Muscle layer of duodenum (tissue), 2 donors: ENCODE measurements at regions not wholly inside any gene's neighbourhood (a gene's known extent, or its start where the extent isn't known, plus 50 kb on each side); places are given as distances from the start of the nearest gene placed in this dataset.
"Not testable (repeated sequence)": the region's sequence is repeated elsewhere in the genome, so short reads cannot be mapped to it uniquely, and the experiment has no call there.

ENCODE experiments used
- H3K27ac ChIP-seq: one replicate; pipeline ENCODE4 v1.7.0; 2013; ENCODE audit warnings: mild to moderate bottlenecking, low read length
- H3K27me3 ChIP-seq: one replicate; pipeline ENCODE4 v1.7.0; 2013; ENCODE audit warnings: low read depth, mild to moderate bottlenecking, control low read depth, low read length
- H3K36me3 ChIP-seq, 2 donors: one replicate each; pipeline ENCODE4 v1.7.0; 2013; ENCODE audit warnings: low read length in 2 of 2, control low read depth in 1 of 2, mild to moderate bottlenecking in 1 of 2; ENCODE audit not compliant: insufficient read depth in 2 of 2, control insufficient read depth in 1 of 2
- H3K4me1 ChIP-seq, 2 donors: one replicate each; pipeline ENCODE4 v1.7.0; 2013; ENCODE audit warnings: low read length in 2 of 2, mild to moderate bottlenecking in 2 of 2, control low read depth in 1 of 2, moderate library complexity in 1 of 2; ENCODE audit not compliant: insufficient read depth in 2 of 2, control insufficient read depth in 1 of 2
- H3K4me3 ChIP-seq, 2 donors: one replicate each; pipeline ENCODE4 v1.7.0; 2013; ENCODE audit warnings: low read length in 2 of 2, low read depth in 1 of 2, mild to moderate bottlenecking in 1 of 2
- H3K9me3 ChIP-seq, 2 donors: one replicate each; pipeline ENCODE4 v1.7.0; 2013; ENCODE audit warnings: low read length in 2 of 2, control low read depth in 1 of 2, mild to moderate bottlenecking in 1 of 2; ENCODE audit not compliant: control insufficient read depth in 1 of 2
- donor health status: healthy.

DNA sequence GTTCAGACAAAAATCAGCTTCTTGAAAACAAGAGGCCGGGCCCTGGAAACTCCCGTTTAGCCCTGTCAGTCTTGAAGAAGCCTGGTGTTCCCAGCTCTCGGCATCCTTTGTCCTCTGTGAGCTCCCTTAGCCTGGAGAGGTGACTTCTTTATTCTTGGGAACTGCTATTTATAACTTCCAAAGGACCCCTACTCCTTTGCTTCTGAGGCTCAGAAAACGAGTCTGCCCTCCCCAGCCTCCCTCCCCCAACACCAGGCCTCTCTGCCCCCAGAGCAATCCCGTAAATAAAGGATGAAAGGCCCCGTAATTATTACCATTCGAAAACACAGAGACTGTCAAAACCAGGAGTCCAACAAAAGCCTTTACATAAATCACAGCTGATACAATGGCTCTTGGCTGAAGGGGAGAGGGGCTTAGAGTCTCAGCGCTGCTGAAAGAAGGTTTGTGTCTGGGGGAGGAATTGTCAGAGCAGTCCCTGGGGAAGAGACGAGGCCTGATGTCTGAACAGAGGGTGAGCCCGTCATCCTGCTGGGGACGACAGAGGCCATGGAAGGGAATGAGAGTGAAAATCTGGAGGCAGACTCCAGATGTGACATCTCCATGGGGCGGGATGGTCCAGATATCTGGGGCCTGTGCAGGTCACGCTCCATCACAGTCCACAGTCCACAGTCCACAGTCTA lies 283.0 kb downstream of the MYCN start:
- no peaks in the 10 kb centered on the region for H3K27me3 ChIP-seq

GRCh38 chr2:16222326-16222725 lies 282.0 kb downstream of the MYCN start:
- no peaks in the 10 kb centered on the region for H3K36me3 ChIP-seq
- H3K4me3 ChIP-seq, result no peak overlapping the region
- H3K27me3 ChIP-seq, result no peaks in the 10 kb centered on the region
- H3K4me1 ChIP-seq, result no peaks in the 10 kb centered on the region
- H3K9me3 ChIP-seq, result no peaks in the 10 kb centered on the region
- no peak overlapping the region for H3K27ac ChIP-seq

More for the DNA sequence above, 283.0 kb downstream of the MYCN start:
- no peaks in the 10 kb centered on the region for H3K4me1 ChIP-seq
- no peak overlapping the region for H3K27ac ChIP-seq
- H3K9me3 ChIP-seq, result no peaks in the 10 kb centered on the region
- H3K4me3 ChIP-seq, result no peak overlapping the region
- H3K36me3 ChIP-seq, result no peaks in the 10 kb centered on the region

DNA sequence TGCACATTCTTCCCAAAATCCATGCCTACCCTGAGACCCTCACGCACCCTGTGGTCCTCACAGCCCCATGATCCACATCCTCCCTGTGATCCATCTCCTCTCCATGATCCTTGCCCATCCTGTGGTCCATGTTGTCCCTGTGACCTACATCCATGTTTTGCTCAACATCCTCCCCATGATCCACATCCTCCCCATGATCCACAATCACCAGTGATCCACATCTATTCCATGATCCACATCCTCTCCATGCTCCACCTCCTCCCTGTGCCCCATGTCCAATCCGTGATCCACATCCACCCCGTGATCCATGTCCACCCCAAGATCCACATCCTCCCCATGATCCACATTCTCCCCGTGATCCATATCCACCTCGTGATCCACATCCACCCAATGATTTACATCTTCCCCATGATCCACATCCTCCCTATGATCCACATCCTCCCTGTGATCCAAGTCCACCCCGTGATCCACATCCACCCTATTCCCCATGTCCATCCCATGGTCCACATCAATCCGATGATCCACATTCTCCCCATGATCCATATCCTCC lies 281.2 kb downstream of the MYCN start:
- no peaks in the 10 kb centered on the region for H3K9me3 ChIP-seq
- no peaks in the 10 kb centered on the region for H3K4me1 ChIP-seq
- no peak overlapping the region for H3K27ac ChIP-seq
- no peaks in the 10 kb centered on the region for H3K27me3 ChIP-seq
- H3K4me3 ChIP-seq, result no peak overlapping the region
- H3K36me3 ChIP-seq, result no peaks in the 10 kb centered on the region

DNA sequence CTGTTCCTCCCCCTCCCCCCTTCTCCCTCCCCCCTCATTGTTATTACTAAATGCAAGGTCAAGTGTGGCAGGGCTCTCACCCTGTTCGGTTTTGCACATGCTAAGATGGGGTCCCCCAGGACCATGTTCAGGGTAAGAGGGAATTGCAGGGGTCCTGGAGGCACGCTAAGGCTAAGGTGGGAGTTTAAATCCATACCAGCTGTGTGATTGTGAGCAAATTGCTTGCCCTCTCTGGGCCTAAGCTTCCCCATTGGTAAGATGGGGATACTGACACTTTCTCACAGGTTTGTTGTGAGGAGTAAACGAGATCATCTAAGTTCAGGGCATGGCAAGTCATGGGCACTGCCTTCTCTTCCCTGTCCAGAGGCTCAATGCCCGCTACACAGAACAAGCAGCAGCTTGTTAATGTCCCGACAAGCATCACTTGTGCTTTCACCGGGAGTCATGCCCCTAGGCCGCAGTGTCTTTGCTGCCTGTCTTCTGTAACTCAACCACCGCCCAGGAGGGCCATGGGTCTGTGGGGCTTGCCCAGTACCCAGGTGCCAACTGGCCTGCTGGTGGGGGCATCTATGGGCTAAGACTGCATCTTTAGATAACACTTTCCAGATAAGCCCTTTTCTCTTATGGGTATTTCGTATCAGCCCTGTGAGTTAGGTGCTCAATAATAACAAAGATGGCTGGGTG lies 279.1 kb downstream of the MYCN start:
- no peak overlapping the region for H3K27ac ChIP-seq
- H3K4me1 ChIP-seq, result no peaks in the 10 kb centered on the region
- H3K27me3 ChIP-seq, result no peaks in the 10 kb centered on the region
- H3K9me3 ChIP-seq, result no peaks in the 10 kb centered on the region
- no peaks in the 10 kb centered on the region for H3K36me3 ChIP-seq
- H3K4me3 ChIP-seq, result no peak overlapping the region

DNA sequence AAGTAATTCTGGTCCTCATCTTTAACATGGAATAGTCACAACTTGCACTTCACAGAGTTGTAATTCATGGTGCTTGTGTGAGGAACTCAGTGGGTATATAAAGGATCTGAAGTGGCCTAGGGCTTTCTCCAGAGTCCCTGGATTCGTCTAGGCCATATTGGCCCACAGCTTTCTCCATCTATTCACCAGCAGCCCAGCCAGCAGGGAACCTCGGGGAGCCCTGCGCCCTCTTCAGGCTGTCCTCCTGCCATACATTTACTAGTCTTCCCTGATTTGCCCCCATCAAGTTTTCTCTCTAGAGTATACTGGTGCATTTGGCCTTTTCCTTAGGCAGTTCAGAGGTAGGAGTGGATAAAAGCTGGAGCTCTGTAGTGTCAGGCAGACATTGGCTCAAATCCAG lies 278.3 kb downstream of the MYCN start:
- no peaks in the 10 kb centered on the region for H3K9me3 ChIP-seq
- H3K27me3 ChIP-seq, result no peaks in the 10 kb centered on the region
- no peaks in the 10 kb centered on the region for H3K36me3 ChIP-seq
- no peak overlapping the region for H3K4me3 ChIP-seq
- H3K27ac ChIP-seq, result no peak overlapping the region
- no peaks in the 10 kb centered on the region for H3K4me1 ChIP-seq

DNA sequence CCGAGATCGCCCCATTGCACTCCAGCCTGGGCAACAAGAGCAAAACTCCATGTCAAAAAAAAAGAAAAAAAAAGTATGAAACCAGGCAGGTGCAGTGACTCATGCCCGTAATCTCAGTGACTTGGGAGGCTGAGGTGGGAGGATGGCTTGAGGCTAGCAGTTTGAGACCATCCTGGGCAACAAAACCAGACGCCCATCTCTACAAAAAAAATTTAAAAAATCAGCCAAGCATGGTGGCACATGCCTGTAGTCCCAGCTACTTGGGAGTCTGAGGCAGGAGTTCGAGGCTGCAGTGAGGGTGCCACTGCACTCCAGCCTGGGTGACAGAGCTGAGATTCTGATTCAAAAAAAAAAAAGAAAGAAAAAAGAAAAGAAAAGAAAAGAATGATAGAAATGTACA lies 277.8 kb downstream of the MYCN start:
- Histone ChIP-seq H3K27me3 (no peaks in the 10 kb centered on the region), H3K4me1 (no peaks in the 10 kb centered on the region), H3K27ac (no peak overlapping the region), H3K9me3 (no peaks in the 10 kb centered on the region), H3K36me3 (no peaks in the 10 kb centered on the region), H3K4me3 (no peak overlapping the region)

DNA sequence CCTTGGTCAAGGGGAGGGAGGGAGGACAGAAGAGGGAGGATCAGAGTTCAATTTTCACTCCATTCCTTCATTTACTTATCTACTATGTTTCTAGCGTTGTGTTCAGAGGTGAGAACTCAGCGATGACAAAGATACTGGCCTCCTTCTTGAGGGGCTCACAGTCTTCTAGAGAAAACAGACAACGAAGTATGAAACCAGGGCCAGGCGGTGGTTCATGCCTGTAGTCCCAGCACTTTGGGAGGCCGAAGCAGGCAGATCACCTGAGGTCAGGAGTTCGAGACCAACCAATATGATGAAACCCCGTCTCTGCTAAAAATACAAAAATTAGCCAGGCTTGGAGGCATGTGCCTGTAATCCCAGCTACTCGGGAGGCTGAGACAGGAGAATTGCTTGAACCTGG lies 277.4 kb downstream of the MYCN start:
- H3K4me1 ChIP-seq, result not testable (repeated sequence)

GRCh38 chr2:16217291-16217690 lies 276.9 kb downstream of the MYCN start:
- no peak overlapping the region for H3K27ac ChIP-seq

More for the DNA sequence above, 277.4 kb downstream of the MYCN start:
- H3K27me3 ChIP-seq, H3K36me3 ChIP-seq, H3K4me3 ChIP-seq, H3K27ac ChIP-seq, H3K9me3 ChIP-seq: not testable (repeated sequence)

GRCh38 chr2:16216558-16216945 lies 276.2 kb downstream of the MYCN start:
- H3K36me3 ChIP-seq, result no peaks in the 10 kb centered on the region
- H3K4me3 ChIP-seq, result no peak overlapping the region

More at GRCh38 chr2:16217291-16217690, 276.9 kb downstream of the MYCN start:
- H3K4me3 ChIP-seq, result no peak overlapping the region
- no peaks in the 10 kb centered on the region for H3K9me3 ChIP-seq
- no peaks in the 10 kb centered on the region for H3K27me3 ChIP-seq
- no peaks in the 10 kb centered on the region for H3K36me3 ChIP-seq
- H3K4me1 ChIP-seq, result no peaks in the 10 kb centered on the region

DNA sequence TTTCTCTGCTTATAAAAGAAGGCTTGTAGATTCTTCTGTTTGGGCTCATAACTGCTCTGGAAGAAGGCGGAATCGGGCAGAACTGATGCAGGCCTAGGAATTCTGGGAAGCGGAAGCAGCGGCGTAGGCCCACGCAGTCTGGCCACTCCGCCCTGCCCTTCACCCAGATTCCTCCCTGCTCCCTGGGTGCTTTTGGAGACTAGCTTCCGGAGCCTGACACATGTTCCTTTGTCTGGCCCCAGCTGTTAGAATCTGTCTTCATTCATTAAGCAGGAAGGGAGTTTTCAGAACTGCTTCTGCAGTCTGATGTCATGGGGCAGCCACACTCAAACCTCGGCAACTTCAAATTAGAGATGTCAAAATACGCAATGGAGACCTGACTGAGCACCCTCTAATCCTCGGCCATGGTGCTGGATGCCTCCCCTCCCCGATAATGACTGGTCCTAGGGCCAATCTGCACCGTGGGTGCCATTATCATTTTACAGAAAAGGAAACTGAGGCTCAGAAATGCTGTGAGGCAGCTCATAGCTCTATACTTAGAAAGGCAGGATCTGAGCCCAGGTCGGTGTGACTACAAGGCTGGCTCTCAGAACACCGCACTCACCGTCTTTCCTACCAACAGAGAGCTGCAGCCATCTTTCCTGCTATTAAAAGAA lies 275.7 kb downstream of the MYCN start:
- no peak overlapping the region for H3K27ac ChIP-seq
- no peak overlapping the region for H3K4me3 ChIP-seq
- no peaks in the 10 kb centered on the region for H3K4me1 ChIP-seq
- H3K9me3 ChIP-seq, result no peaks in the 10 kb centered on the region
- no peaks in the 10 kb centered on the region for H3K27me3 ChIP-seq
- H3K36me3 ChIP-seq, result no peaks in the 10 kb centered on the region

More at GRCh38 chr2:16216558-16216945, 276.2 kb downstream of the MYCN start:
- no peaks in the 10 kb centered on the region for H3K27me3 ChIP-seq
- H3K4me1 ChIP-seq, result no peaks in the 10 kb centered on the region
- no peak overlapping the region for H3K27ac ChIP-seq
- no peaks in the 10 kb centered on the region for H3K9me3 ChIP-seq

GRCh38 chr2:16214861-16215260 lies 274.5 kb downstream of the MYCN start:
- Histone ChIP-seq H3K27ac (no peak overlapping the region), H3K36me3 (no peaks in the 10 kb centered on the region), H3K4me1 (no peaks in the 10 kb centered on the region), H3K4me3 (no peak overlapping the region), H3K9me3 (no peaks in the 10 kb centered on the region), H3K27me3 (no peaks in the 10 kb centered on the region)
